Kidney (tissue), 13 donors: ENCODE measurements at regions not wholly inside any gene's neighbourhood (a gene's known extent, or its start where the extent isn't known, plus 50 kb on each side); places are given as distances from the start of the nearest gene placed in this dataset.
A peak's percentile ranks its signal among the peaks of the same experiment; 100 is the strongest.
"Not testable (repeated sequence)": the region's sequence is repeated elsewhere in the genome, so short reads cannot be mapped to it uniquely, and the experiment has no call there.

Experiments
- DNase-seq, 5 donors: peaks; one replicate each; pipeline ENCODE4 v3.0.0-alpha.2; 2013 to 2020
- FAIRE-seq: peaks from 2 replicates; lab custom pipeline; 2012; peaks lifted over from hg19 to GRCh38; lab: Jason Lieb, UNC
- H3K27ac ChIP-seq, 2 donors: one replicate each; pipeline ENCODE4 v1.7.0; 2013; ENCODE audit warnings: low read depth in 2 of 2, low read length in 2 of 2, inconsistent platforms in 1 of 2
- H3K27me3 ChIP-seq: one replicate; pipeline ENCODE4 v1.7.1; 2013; ENCODE audit warnings: low read length, inconsistent platforms; ENCODE audit not compliant: control insufficient read depth, insufficient read depth
- H3K36me3 ChIP-seq, 3 donors: one replicate each; pipeline versions ENCODE4 v1.7.0 to v1.7.1; 2013; ENCODE audit warnings: low read length in 3 of 3, control low read depth in 1 of 3, inconsistent platforms in 1 of 3; ENCODE audit not compliant: insufficient read depth in 3 of 3, control insufficient read depth in 2 of 3
- H3K4me1 ChIP-seq, 3 donors: one replicate each; pipeline versions ENCODE4 v1.7.0 to v1.7.1; 2013; ENCODE audit warnings: low read length in 3 of 3, inconsistent platforms in 1 of 3, low read depth in 1 of 3; ENCODE audit not compliant: control insufficient read depth in 2 of 3, insufficient read depth in 2 of 3
- H3K4me3 ChIP-seq, 3 donors: one replicate each; pipeline versions ENCODE4 v1.7.0 to v1.8.1; 2013; ENCODE audit warnings: low read length in 3 of 3, control low read depth in 1 of 3, inconsistent platforms in 1 of 3
- H3K9ac ChIP-seq, 3 donors: one replicate each; pipeline versions ENCODE4 v1.7.0 to v1.7.1; 2013; ENCODE audit warnings: low read length in 3 of 3, control low read depth in 1 of 3, inconsistent platforms in 1 of 3
- H3K9me3 ChIP-seq, 3 donors: one replicate each; pipeline versions ENCODE4 v1.7.0 to v1.7.1; 2013; ENCODE audit warnings: low read length in 3 of 3, control low read depth in 1 of 3, inconsistent platforms in 1 of 3; ENCODE audit not compliant: control insufficient read depth in 2 of 3, insufficient read depth in 1 of 3
- CTCF ChIP-seq: IDR thresholded peaks from 3 replicates; pipeline ENCODE4 v1.5.1; 2012; ENCODE audit warnings: mild to moderate bottlenecking, moderate library complexity, borderline replicate concordance; ENCODE audit not compliant: insufficient read depth; ENCODE audit errors: extremely low read depth
- intact Hi-C: fragments of 100-400 bp; cut with DNase I; formaldehyde crosslinking; loops from one replicate; pipeline ENCODE4 v1.11.1; 2022
- donor health status: control.
- donor health status: control.
- donor health status: control.
- donor health status: control.
- donor health status: control.
- donor health status: DM: yes; HTN: yes; CAD: no.
- donor health status: Normal renal cell carcinoma (clear cell type).

GRCh38 chr2:155980941-155981560 is 351.5 kb downstream of the NR4A2 start:
- intact Hi-C loops, result no loop called here

GRCh38 chr2:155975734-155976133 is 356.8 kb downstream of the NR4A2 start:
- intact Hi-C loops, result no loop called here
- H3K4me1 ChIP-seq, result no peaks in the 10 kb centered on the region
- no peak for FAIRE-seq
- H3K36me3 ChIP-seq, result no peaks in the 10 kb centered on the region
- H3K9me3 ChIP-seq, result no peaks in the 10 kb centered on the region
- H3K4me3 ChIP-seq, result no peak overlapping the region
- peak in 2 of 5 donors; percentile 1 to 10 for DNase-seq
- no peak for TF ChIP-seq CTCF
- H3K27ac ChIP-seq, result no peak overlapping the region
- no peaks in the 10 kb centered on the region for H3K27me3 ChIP-seq
- no peak overlapping the region for H3K9ac ChIP-seq

More at GRCh38 chr2:155980941-155981560, 351.5 kb downstream of the NR4A2 start:
- FAIRE-seq, result no peak
- no peaks in the 10 kb centered on the region for H3K4me1 ChIP-seq
- H3K4me3 ChIP-seq, result no peak overlapping the region
- H3K9ac ChIP-seq, result no peak overlapping the region
- H3K27ac ChIP-seq, result no peak overlapping the region
- H3K27me3 ChIP-seq, result no peaks in the 10 kb centered on the region
- TF ChIP-seq CTCF, result no peak
- H3K9me3 ChIP-seq, result no peaks in the 10 kb centered on the region
- DNase-seq, result no peak
- H3K36me3 ChIP-seq, result no peaks in the 10 kb centered on the region

- intact Hi-C loops, result no loop called here
- Histone ChIP-seq H3K27ac (no peak overlapping the region), H3K36me3 (no peaks in the 10 kb centered on the region), H3K27me3 (no peaks in the 10 kb centered on the region), H3K9ac (no peak overlapping the region), H3K4me1 (no peaks in the 10 kb centered on the region), H3K4me3 (no peak overlapping the region), H3K9me3 (no peaks in the 10 kb centered on the region)
- DNase-seq, result no peak
- no peak for FAIRE-seq
- TF ChIP-seq CTCF, result no peak
These were observed 359.6 kb downstream of the NR4A2 start for GRCh38 chr2:155972916-155973315.

- H3K9ac ChIP-seq, DNase-seq, intact Hi-C loops, FAIRE-seq, H3K4me3 ChIP-seq, H3K36me3 ChIP-seq, H3K27me3 ChIP-seq, H3K4me1 ChIP-seq, H3K9me3 ChIP-seq, H3K27ac ChIP-seq: not testable (repeated sequence)
These were observed 366.5 kb downstream of the NR4A2 start for GRCh38 chr2:155966064-155966471.
